GM20000 (cell line): ENCODE measurements at regions not wholly inside any gene's neighbourhood (a gene's known extent, or its start where the extent isn't known, plus 50 kb on each side); places are given as distances from the start of the nearest gene placed in this dataset.

Experiments used
- DNase-seq: peaks from one replicate; pipeline ENCODE4 v3.0.0; 2012; ENCODE audit warnings: low spot score
- CTCF ChIP-seq: IDR thresholded peaks from 2 replicates; pipeline ENCODE4 v1.5.1; 2012; ENCODE audit warnings: mild to moderate bottlenecking, control low read depth; ENCODE audit errors: extremely low read depth, missing control alignments

- no peak for TF ChIP-seq CTCF
- no peak for DNase-seq
These were observed 86.1 kb downstream of the CHRD start for GRCh38 chr3:184465883-184466412.

- TF ChIP-seq CTCF: no peak
- DNase-seq: no peak
These were observed 86.6 kb downstream of the CHRD start for GRCh38 chr3:184466413-184466960.

GRCh38 chr3:184467171-184467570 lies 87.3 kb downstream of the CHRD start:
- TF ChIP-seq CTCF: no peak
- DNase-seq: no peak

- DNase-seq: no peak
- TF ChIP-seq CTCF: no peak
These were observed 90.7 kb downstream of the CHRD start for GRCh38 chr3:184470551-184470950.

GRCh38 chr3:184471439-184471838 lies 90.1 kb upstream of the EPHB3 start:
- TF ChIP-seq CTCF: no peak
- no peak for DNase-seq

- no peak for DNase-seq
- no peak for TF ChIP-seq CTCF
These were observed 88.7 kb upstream of the EPHB3 start for GRCh38 chr3:184472723-184473428.

- no peak for DNase-seq
- no peak for TF ChIP-seq CTCF
These were observed 86.7 kb upstream of the EPHB3 start for GRCh38 chr3:184474897-184475296.
